Right cardiac atrium (tissue), 5 donors: ENCODE measurements at regions not wholly inside any gene's neighbourhood (a gene's known extent, or its start where the extent isn't known, plus 50 kb on each side); places are given as distances from the start of the nearest gene placed in this dataset.

Source experiments
- ATAC-seq, 2 donors: fragments of 200-7000 bp; cut with Tn5 transposase; one replicate each; pipeline versions ENCODE4 v1.8.0 to v1.9.1; 2020; ENCODE audit warnings: moderate library complexity in 2 of 2, mild to moderate bottlenecking in 1 of 2
- DNase-seq, 3 donors: peaks; one replicate each; pipeline ENCODE4 v3.0.0-alpha.2; 2020
- H3K27ac ChIP-seq: one replicate; pipeline ENCODE4 v1.5.1; 2013; ENCODE audit warnings: mild to moderate bottlenecking, low read length, control low read depth, moderate library complexity
- H3K27me3 ChIP-seq: one replicate; pipeline ENCODE4 v1.6.1; 2013; ENCODE audit not compliant: control insufficient read depth, insufficient read depth
- H3K4me1 ChIP-seq: one replicate; pipeline ENCODE4 v1.6.1; 2013; ENCODE audit warnings: low read length; ENCODE audit not compliant: control insufficient read depth, insufficient read depth
- H3K4me3 ChIP-seq: one replicate; pipeline ENCODE4 v1.5.1; 2013; ENCODE audit warnings: low read length, control low read depth
- H3K9me3 ChIP-seq: one replicate; pipeline ENCODE4 v1.6.1; 2013; ENCODE audit warnings: low read length; ENCODE audit not compliant: control insufficient read depth
- WGBS: extraction: QIAGEN DNeasy Blood & Tissue Kit; methylation state at CpG from one replicate; pipeline ENCODE4 v1.1.7; 2013; 5-methylcytosine and 5-hydroxymethylcytosine counted together
- intact Hi-C, 4 donors: fragments of 100-400 bp; cut with DNase I; formaldehyde crosslinking; loops; one replicate each; pipeline versions ENCODE4 v1.11.0 to v1.14.0; 2022 to 2023
- donor health status: healthy with polysubstance abuse.
- donor health status: DM: no; HTN: yes; CAD: no.
- donor health status: DM: no; HTN: no; CAD: no.
- donor health status: DM: no; HTN: yes; CAD: no; lungs with severe emphysema.
- donor health status: DM: yes; HTN: yes; CAD: no.

- Histone ChIP-seq H3K9me3 (no peaks in the 10 kb centered on the region), H3K27ac (no peak overlapping the region), H3K27me3 (no peaks in the 10 kb centered on the region), H3K4me3 (no peak overlapping the region), H3K4me1 (no peaks in the 10 kb centered on the region)
- ATAC-seq (no peak), DNase-seq (no peak)
- intact Hi-C loops: no loop called here
- WGBS: 96% methylated on average over 4 of the region's 4 CpGs
Observed at GRCh38 chr5:125602184-125602583, 821.0 kb upstream of the GRAMD2B start.

DNA sequence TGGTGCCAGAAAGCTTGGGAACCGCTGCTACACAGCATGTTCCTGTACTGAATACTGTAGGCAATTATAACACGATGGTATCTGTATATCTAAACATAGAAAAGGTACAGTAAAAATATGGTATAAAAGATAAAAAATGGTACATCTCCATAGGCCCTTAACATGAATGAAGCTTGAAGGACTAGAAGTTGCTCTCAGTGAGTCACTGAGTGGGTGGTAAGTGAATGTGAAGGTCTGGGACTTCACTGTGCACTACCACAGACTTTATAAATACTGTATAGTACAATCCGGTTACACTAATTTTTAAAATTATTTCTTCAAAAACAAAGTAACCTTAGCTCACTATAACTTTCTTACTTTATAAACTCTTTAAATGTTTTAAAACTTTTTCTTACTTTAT is 819.9 kb upstream of the GRAMD2B start:
- no peak overlapping the region for H3K27ac ChIP-seq
- no peak for DNase-seq
- H3K27me3 ChIP-seq: no peaks in the 10 kb centered on the region
- ATAC-seq: no peak
- no peaks in the 10 kb centered on the region for H3K9me3 ChIP-seq
- intact Hi-C loops: no loop called here
- 93% methylated on average over 3 of the region's 3 CpGs for WGBS
- no peak overlapping the region for H3K4me3 ChIP-seq
- H3K4me1 ChIP-seq: no peaks in the 10 kb centered on the region

GRCh38 chr5:125604104-125604503 is 819.1 kb upstream of the GRAMD2B start:
- Histone ChIP-seq H3K4me1 (no peaks in the 10 kb centered on the region), H3K9me3 (no peaks in the 10 kb centered on the region), H3K27me3 (no peaks in the 10 kb centered on the region), H3K27ac (no peak overlapping the region), H3K4me3 (no peak overlapping the region)
- WGBS: 87% methylated on average over 3 of the region's 3 CpGs
- DNase-seq: no peak
- intact Hi-C loops: no loop called here
- ATAC-seq: no peak

GRCh38 chr5:125607018-125607417 is 816.2 kb upstream of the GRAMD2B start:
- H3K27ac ChIP-seq: no peak overlapping the region
- H3K9me3 ChIP-seq: no peaks in the 10 kb centered on the region
- no peak for DNase-seq
- H3K27me3 ChIP-seq: no peaks in the 10 kb centered on the region
- WGBS: 32% methylated on average over 2 of the region's 2 CpGs
- H3K4me3 ChIP-seq: no peak overlapping the region
- intact Hi-C loops: no loop called here
- H3K4me1 ChIP-seq: no peaks in the 10 kb centered on the region
- ATAC-seq: no peak

DNA sequence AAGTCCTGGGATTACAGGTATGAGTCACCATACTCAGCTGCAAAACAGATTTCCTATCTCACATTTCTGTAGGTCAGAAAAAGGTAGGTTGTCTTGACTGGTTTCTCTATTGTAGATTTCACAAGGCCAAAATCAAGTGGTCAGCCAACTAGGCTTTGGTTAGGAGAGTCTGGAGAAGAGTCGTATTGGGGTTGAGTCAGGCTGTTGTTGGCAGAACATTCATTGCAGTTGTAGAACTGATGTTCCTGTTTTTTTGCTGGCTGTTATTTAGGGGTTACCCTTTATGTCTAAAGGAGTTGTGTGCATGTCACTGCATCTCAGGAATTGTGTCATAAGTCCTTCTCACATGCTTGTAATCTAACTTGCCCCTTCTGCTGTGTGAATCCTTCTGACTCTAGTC is 814.2 kb upstream of the GRAMD2B start:
- intact Hi-C loops: no loop called here
- DNase-seq (no peak), ATAC-seq (no peak)
- Histone ChIP-seq H3K27ac (no peak overlapping the region), H3K4me1 (no peaks in the 10 kb centered on the region), H3K9me3 (no peaks in the 10 kb centered on the region), H3K4me3 (no peak overlapping the region), H3K27me3 (no peaks in the 10 kb centered on the region)
- 65% methylated on average over 1 of the region's 1 CpG for WGBS

DNA sequence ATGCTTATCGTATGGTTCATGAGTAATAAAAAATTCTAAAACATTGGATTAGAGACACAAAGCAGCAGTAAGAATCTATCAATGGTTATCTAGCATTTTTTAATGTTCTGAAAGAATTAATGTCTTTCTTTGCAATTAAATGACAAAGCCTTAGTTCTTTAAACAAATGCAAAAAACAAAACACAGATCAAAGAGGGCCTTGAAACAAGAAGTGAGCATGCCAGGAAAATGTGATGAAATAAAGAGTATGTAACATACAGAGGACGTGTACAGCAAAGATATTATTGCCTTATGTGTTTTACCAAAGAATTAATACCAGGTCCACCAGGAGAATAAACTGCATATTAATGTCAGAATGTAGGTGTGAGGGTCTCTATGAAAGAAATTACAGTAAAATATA is 812.3 kb upstream of the GRAMD2B start:
- Histone ChIP-seq H3K27me3 (no peaks in the 10 kb centered on the region), H3K4me1 (no peaks in the 10 kb centered on the region), H3K27ac (no peak overlapping the region), H3K4me3 (no peak overlapping the region), H3K9me3 (no peaks in the 10 kb centered on the region)
- intact Hi-C loops: no loop called here
- no peak for ATAC-seq
- WGBS: 71% methylated on average over 2 of the region's 2 CpGs
- no peak for DNase-seq

GRCh38 chr5:125611541-125611940 is 811.7 kb upstream of the GRAMD2B start:
- no peak for ATAC-seq
- intact Hi-C loops: no loop called here
- DNase-seq: no peak
- Histone ChIP-seq H3K9me3 (no peaks in the 10 kb centered on the region), H3K4me1 (no peaks in the 10 kb centered on the region), H3K4me3 (no peak overlapping the region), H3K27me3 (no peaks in the 10 kb centered on the region), H3K27ac (no peak overlapping the region)

- no peak overlapping the region for H3K27ac ChIP-seq
- intact Hi-C loops: no loop called here
- DNase-seq (no peak), ATAC-seq (no peak)
- H3K9me3 ChIP-seq: no peaks in the 10 kb centered on the region
- 84% methylated on average over 15 of the region's 15 CpGs for WGBS
- H3K4me1 ChIP-seq: no peaks in the 10 kb centered on the region
- no peak overlapping the region for H3K4me3 ChIP-seq
- H3K27me3 ChIP-seq: no peaks in the 10 kb centered on the region
Observed at GRCh38 chr5:125612181-125612721, 811.0 kb upstream of the GRAMD2B start.

- intact Hi-C loops: no loop called here
- Histone ChIP-seq H3K4me1 (no peaks in the 10 kb centered on the region), H3K27ac (no peak overlapping the region), H3K4me3 (no peak overlapping the region), H3K27me3 (no peaks in the 10 kb centered on the region), H3K9me3 (no peaks in the 10 kb centered on the region)
- no peak for DNase-seq
- no peak for ATAC-seq
Observed at GRCh38 chr5:125612776-125613175, 810.4 kb upstream of the GRAMD2B start.

- H3K9me3 ChIP-seq: no peaks in the 10 kb centered on the region
- H3K4me1 ChIP-seq: no peaks in the 10 kb centered on the region
- no peak for DNase-seq
- no peak overlapping the region for H3K27ac ChIP-seq
- no peak for ATAC-seq
- intact Hi-C loops: no loop called here
- no peak overlapping the region for H3K4me3 ChIP-seq
- WGBS: 89% methylated on average over 1 of the region's 1 CpG
- H3K27me3 ChIP-seq: no peaks in the 10 kb centered on the region
Observed at GRCh38 chr5:125630237-125630636, 793.0 kb upstream of the GRAMD2B start.

DNA sequence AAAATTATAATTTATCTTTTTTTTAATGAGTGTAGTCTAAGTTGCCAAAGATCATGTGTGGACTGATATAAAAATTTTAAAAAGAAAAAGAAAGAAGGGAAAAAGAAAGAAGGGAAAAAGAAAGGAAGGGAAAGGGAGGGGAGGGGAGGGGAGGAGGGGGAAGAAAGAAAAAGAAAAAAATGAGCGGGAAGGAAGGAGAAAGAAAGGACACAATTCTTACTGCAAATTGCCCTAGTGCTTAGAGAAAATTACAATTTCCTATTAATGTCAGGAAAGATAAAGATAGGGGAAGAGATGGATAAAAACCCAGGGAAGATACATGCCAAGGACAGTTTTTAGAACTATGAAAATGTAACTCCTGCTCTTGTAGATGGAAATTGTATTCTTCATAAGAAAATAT is 789.7 kb upstream of the GRAMD2B start:
- ATAC-seq (no peak), DNase-seq (no peak)
- intact Hi-C loops: no loop called here
- no peaks in the 10 kb centered on the region for H3K4me1 ChIP-seq
- no peak overlapping the region for H3K4me3 ChIP-seq
- H3K27ac ChIP-seq: no peak overlapping the region
- no peaks in the 10 kb centered on the region for H3K9me3 ChIP-seq
- whole genome bisulfite sequencing: 83% methylated on average over 1 of the region's 1 CpG
- no peaks in the 10 kb centered on the region for H3K27me3 ChIP-seq

DNA sequence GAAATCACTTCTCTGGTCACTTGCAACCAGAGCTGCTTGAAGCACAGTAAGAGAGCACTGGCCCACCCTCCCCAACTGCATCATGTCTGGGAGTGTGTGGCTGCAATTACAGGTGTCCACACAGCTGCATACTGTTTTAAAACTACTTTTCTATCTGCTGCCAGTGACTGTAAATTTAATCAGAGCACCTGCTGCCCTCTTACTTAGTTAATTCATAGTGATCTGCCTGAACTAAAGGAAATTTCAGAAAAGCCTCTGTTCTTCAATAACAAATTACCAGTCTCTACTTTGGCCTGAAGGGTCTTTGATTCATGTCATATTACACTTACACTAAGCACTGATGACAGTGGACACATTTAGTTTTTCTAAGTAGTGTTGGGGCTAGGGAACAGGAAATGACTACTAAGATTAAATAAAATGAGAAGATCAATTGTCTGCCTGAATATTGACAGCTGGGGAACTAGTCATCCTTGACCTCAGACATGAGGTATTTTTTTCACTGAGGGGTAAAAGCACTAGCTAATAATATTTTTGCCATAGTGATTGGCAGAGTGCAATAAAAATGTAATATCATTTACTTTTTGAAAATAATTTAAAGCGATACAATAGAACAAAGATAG is 788.9 kb upstream of the GRAMD2B start:
- WGBS: 99% methylated on average over 1 of the region's 1 CpG
- no peaks in the 10 kb centered on the region for H3K27me3 ChIP-seq

More for the DNA sequence above, 788.9 kb upstream of the GRAMD2B start:
- intact Hi-C loops: no loop called here
- ATAC-seq: no peak
- H3K4me3 ChIP-seq: no peak overlapping the region
- H3K9me3 ChIP-seq: no peaks in the 10 kb centered on the region
- H3K27ac ChIP-seq: no peak overlapping the region
- no peak for DNase-seq
- no peaks in the 10 kb centered on the region for H3K4me1 ChIP-seq
